PFSK-1 (cell line): ENCODE measurements at regions not wholly inside any gene's neighbourhood (a gene's known extent, or its start where the extent isn't known, plus 50 kb on each side); places are given as distances from the start of the nearest gene placed in this dataset.

ENCODE experiments used
- FOXP2 ChIP-seq: optimal IDR thresholded peaks from 2 replicates; pipeline ENCODE3; 2011; ENCODE audit warnings: borderline replicate concordance, control low read depth, inconsistent platforms; ENCODE audit not compliant: insufficient read depth; ENCODE audit errors: extremely low read length, extremely low read depth
- POLR2AphosphoS5 ChIP-seq: IDR thresholded peaks from 2 replicates; pipeline ENCODE4 v1.6.1; 2012; ENCODE audit warnings: low read depth, mild to moderate bottlenecking, control low read depth, low read length, moderate library complexity
- REST ChIP-seq, 2 experiments: IDR thresholded peaks; 2 replicates each; pipeline versions ENCODE4 v1.6.1 to v1.8.0; 2011 to 2012; ENCODE audit warnings: low read depth in 2 of 2, low read length in 2 of 2, control low read depth in 1 of 2, inconsistent platforms in 1 of 2, mild to moderate bottlenecking in 1 of 2, moderate library complexity in 1 of 2; ENCODE audit not compliant: insufficient read depth in 1 of 2
- SIN3A ChIP-seq: IDR thresholded peaks from 2 replicates; pipeline ENCODE4 v1.6.1; 2012; ENCODE audit warnings: mild to moderate bottlenecking, low read length, moderate library complexity, borderline replicate concordance; ENCODE audit not compliant: insufficient read depth
- TAF1 ChIP-seq: IDR thresholded peaks from 2 replicates; pipeline ENCODE4 v1.6.1; 2012; ENCODE audit warnings: low read length, control low read depth, borderline replicate concordance; ENCODE audit not compliant: insufficient read depth

GRCh38 chr1:87897481-87897880, 568.8 kb downstream of the LMO4 start:
- no peak for TF ChIP-seq FOXP2
- no peak for TF ChIP-seq SIN3A
- no peak for TF ChIP-seq POLR2AphosphoS5
- TF ChIP-seq TAF1 = no peak
- TF ChIP-seq REST (IDR thresholded peaks at IDR 0.05; ENCODE audit: insufficient read depth in 1 of 2, low read depth in 2 of 2, low read length in 2 of 2) = no peak

- TF ChIP-seq SIN3A (no peak), FOXP2 (no peak), POLR2AphosphoS5 (no peak), REST (IDR thresholded peaks at IDR 0.05; ENCODE audit: insufficient read depth in 1 of 2, low read depth in 2 of 2, low read length in 2 of 2) (no peak), TAF1 (no peak)
These were observed 569.8 kb downstream of the LMO4 start for GRCh38 chr1:87898431-87898830.

- no peak for TF ChIP-seq TAF1
- TF ChIP-seq FOXP2 = no peak
- no peak for TF ChIP-seq POLR2AphosphoS5
- no peak for TF ChIP-seq REST (IDR thresholded peaks at IDR 0.05; ENCODE audit: insufficient read depth in 1 of 2, low read depth in 2 of 2, low read length in 2 of 2)
- TF ChIP-seq SIN3A = no peak
These were observed 570.3 kb downstream of the LMO4 start for GRCh38 chr1:87899017-87899416.

GRCh38 chr1:87899746-87900145, 571.1 kb downstream of the LMO4 start:
- no peak for TF ChIP-seq SIN3A
- no peak for TF ChIP-seq POLR2AphosphoS5
- TF ChIP-seq REST (IDR thresholded peaks at IDR 0.05; ENCODE audit: insufficient read depth in 1 of 2, low read depth in 2 of 2, low read length in 2 of 2) = no peak
- no peak for TF ChIP-seq FOXP2
- TF ChIP-seq TAF1 = no peak

GRCh38 chr1:87902830-87903229, 574.1 kb downstream of the LMO4 start:
- TF ChIP-seq POLR2AphosphoS5 = no peak
- TF ChIP-seq REST (IDR thresholded peaks at IDR 0.05; ENCODE audit: insufficient read depth in 1 of 2, low read depth in 2 of 2, low read length in 2 of 2) = no peak
